GM21529 (cell line): ENCODE measurements at regions not wholly inside any gene's neighbourhood (a gene's known extent, or its start where the extent isn't known, plus 50 kb on each side); places are given as distances from the start of the nearest gene placed in this dataset.

Experiments
- ATAC-seq: cut with Tn5 transposase; IDR thresholded peaks from one replicate; pipeline ENCODE4 v1.9.1; 2021; ENCODE audit not compliant: unreplicated experiment

- ATAC-seq = no peak
Measured at GRCh38 chr16:86444261-86444660, 66.1 kb upstream of the FOXF1 start.

- no peak for ATAC-seq
Measured at GRCh38 chr16:86444661-86445060, 65.7 kb upstream of the FOXF1 start.

- no peak for ATAC-seq
Measured at GRCh38 chr16:86446279-86446678, 64.0 kb upstream of the FOXF1 start.

- ATAC-seq = no peak
Measured at GRCh38 chr16:86447228-86447627, 63.1 kb upstream of the FOXF1 start.

- no peak for ATAC-seq
Measured at GRCh38 chr16:86448306-86448890, 61.9 kb upstream of the FOXF1 start.

- ATAC-seq = no peak
Measured at GRCh38 chr16:86449446-86450095, 60.8 kb upstream of the FOXF1 start.

GRCh38 chr16:86450691-86451090 lies 59.6 kb upstream of the FOXF1 start:
- ATAC-seq = no peak

- no peak for ATAC-seq
Measured at GRCh38 chr16:86452451-86452850, 57.9 kb upstream of the FOXF1 start.

- ATAC-seq = no peak
Measured at GRCh38 chr16:86455116-86455515, 55.2 kb upstream of the FOXF1 start.

- ATAC-seq = no peak
Measured at GRCh38 chr16:86455640-86456039, 54.7 kb upstream of the FOXF1 start.

GRCh38 chr16:86457501-86458148 lies 52.7 kb upstream of the FOXF1 start:
- ATAC-seq = no peak

- ATAC-seq = no peak
Measured at GRCh38 chr16:86458149-86458777, 52.1 kb upstream of the FOXF1 start.

- ATAC-seq = no peak
Measured at GRCh38 chr16:86459266-86459665, 51.1 kb upstream of the FOXF1 start.
